Sigmoid colon (tissue), 6 donors: ENCODE measurements at regions not wholly inside any gene's neighbourhood (a gene's known extent, or its start where the extent isn't known, plus 50 kb on each side); places are given as distances from the start of the nearest gene placed in this dataset.

Source experiments
- DNase-seq: peaks from one replicate; pipeline ENCODE4 v3.0.0-alpha.2; 2019
- H3K27ac ChIP-seq, 4 donors: fragments of 200-600 bp; sonication (generic); one replicate each; pipeline ENCODE4 v1.5.1; 2016 to 2019; ENCODE audit warnings: mild to moderate bottlenecking in 1 of 4
- H3K27me3 ChIP-seq, 3 donors: fragments of 200-600 bp; sonication (generic); one replicate each; pipeline ENCODE4 v1.5.1; 2019; ENCODE audit warnings: mild to moderate bottlenecking in 1 of 3
- H3K36me3 ChIP-seq, 4 donors: fragments of 200-600 bp; sonication (generic); one replicate each; pipeline ENCODE4 v1.5.1; 2016 to 2019
- H3K4me1 ChIP-seq, 4 donors: fragments of 200-600 bp; sonication (generic); one replicate each; pipeline ENCODE4 v1.5.1; 2017 to 2019
- H3K4me3 ChIP-seq, 4 donors: fragments of 200-600 bp; sonication (generic); one replicate each; pipeline ENCODE4 v1.5.1; 2017 to 2019; ENCODE audit warnings: mild to moderate bottlenecking in 2 of 4, moderate library complexity in 1 of 4
- H3K9me3 ChIP-seq, 4 donors: fragments of 200-600 bp in 3 of 4; sonication (generic) in 3 of 4; one replicate each; pipeline versions ENCODE4 v1.5.1 to v1.6.1; 2013 to 2019
- EP300 ChIP-seq, 4 donors: sonication (generic); formaldehyde crosslinking; IDR thresholded peaks; one replicate each; pipeline ENCODE4 v1.6.1; 2017; ENCODE audit warnings: antibody characterized with exemption in 4 of 4
- POLR2A ChIP-seq, 2 donors: fragments of 450-650 bp; IDR thresholded peaks; one replicate each; pipeline ENCODE4 v1.6.1; 2016; ENCODE audit warnings: antibody characterized with exemption in 2 of 2, mild to moderate bottlenecking in 2 of 2, moderate library complexity in 2 of 2
- POLR2AphosphoS5 ChIP-seq, 4 donors: sonication (generic); formaldehyde crosslinking; IDR thresholded peaks; one replicate each; pipeline ENCODE4 v1.6.1; 2017; ENCODE audit warnings: antibody characterized with exemption in 4 of 4
- WGBS, 2 donors: extraction: QIAGEN DNeasy Blood & Tissue Kit; methylation state at CpG; one replicate each; pipeline ENCODE4 v1.1.7; 2013; 5-methylcytosine and 5-hydroxymethylcytosine counted together
- intact Hi-C: fragments of 100-400 bp; cut with DNase I; formaldehyde crosslinking; loops from one replicate; pipeline ENCODE4 v1.15.1; 2023
- TF ChIP-seq, protein P1 (sequence below), 4 experiments: fragments of 450-650 bp in 3 of 4; fragments of 200-600 bp in 1 of 4; IDR thresholded peaks; one replicate each; pipeline ENCODE4 v1.5.1; 2016 to 2019; ENCODE audit warnings: antibody characterized with exemption in 4 of 4, mild to moderate bottlenecking in 3 of 4, moderate library complexity in 2 of 4
- donor health status: healthy with polysubstance abuse.
- donor health status: healthy.

GRCh38 chr5:57725658-57726504, 243.3 kb upstream of the ACTBL2 start:
- no peaks in the 10 kb centered on the region for H3K36me3 ChIP-seq
- no peak overlapping the region for H3K4me3 ChIP-seq
- 67 to 80% methylated on average over 7 of the region's 7 CpGs for WGBS, 2 donors
- peaks cover 0 to 5% (median 0%) of the 10 kb centered on the region in 4 donors for H3K9me3 ChIP-seq
- intact Hi-C loops = no loop called here
- H3K27me3 ChIP-seq = no peaks in the 10 kb centered on the region
- no peak for DNase-seq
- no peak overlapping the region for H3K27ac ChIP-seq
- no peaks in the 10 kb centered on the region for H3K4me1 ChIP-seq
- no peak for TF ChIP-seq POLR2A (IDR thresholded peaks at IDR 0.05)
- TF ChIP-seq POLR2AphosphoS5 (IDR thresholded peaks at IDR 0.05) = no peak
- no peak for TF ChIP-seq EP300 (IDR thresholded peaks at IDR 0.05)
- TF ChIP-seq, protein P1, sequence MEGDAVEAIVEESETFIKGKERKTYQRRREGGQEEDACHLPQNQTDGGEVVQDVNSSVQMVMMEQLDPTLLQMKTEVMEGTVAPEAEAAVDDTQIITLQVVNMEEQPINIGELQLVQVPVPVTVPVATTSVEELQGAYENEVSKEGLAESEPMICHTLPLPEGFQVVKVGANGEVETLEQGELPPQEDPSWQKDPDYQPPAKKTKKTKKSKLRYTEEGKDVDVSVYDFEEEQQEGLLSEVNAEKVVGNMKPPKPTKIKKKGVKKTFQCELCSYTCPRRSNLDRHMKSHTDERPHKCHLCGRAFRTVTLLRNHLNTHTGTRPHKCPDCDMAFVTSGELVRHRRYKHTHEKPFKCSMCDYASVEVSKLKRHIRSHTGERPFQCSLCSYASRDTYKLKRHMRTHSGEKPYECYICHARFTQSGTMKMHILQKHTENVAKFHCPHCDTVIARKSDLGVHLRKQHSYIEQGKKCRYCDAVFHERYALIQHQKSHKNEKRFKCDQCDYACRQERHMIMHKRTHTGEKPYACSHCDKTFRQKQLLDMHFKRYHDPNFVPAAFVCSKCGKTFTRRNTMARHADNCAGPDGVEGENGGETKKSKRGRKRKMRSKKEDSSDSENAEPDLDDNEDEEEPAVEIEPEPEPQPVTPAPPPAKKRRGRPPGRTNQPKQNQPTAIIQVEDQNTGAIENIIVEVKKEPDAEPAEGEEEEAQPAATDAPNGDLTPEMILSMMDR (IDR thresholded peaks at IDR 0.05) = no peak

DNA sequence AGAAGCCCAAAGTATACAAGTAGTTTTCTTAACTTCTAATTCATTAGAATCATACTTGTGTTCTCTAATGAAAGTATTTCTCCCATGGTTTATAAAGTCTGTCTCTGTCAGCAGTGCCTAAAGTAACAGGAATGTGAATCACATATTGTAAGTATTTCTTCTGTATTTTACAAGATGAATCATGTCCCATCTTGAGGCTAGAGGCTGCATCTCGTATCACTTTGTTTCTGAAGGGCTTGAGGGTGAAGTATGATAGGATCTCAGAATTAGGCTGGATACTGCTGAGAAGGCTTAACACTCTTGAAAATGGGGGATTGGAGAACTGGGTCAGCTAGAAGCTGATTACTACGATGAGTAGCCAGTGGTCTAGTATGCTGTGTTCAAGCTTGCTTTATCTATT, 242.2 kb upstream of the ACTBL2 start:
- TF ChIP-seq, protein P1 (IDR thresholded peaks at IDR 0.05) = no peak
- TF ChIP-seq POLR2AphosphoS5 (IDR thresholded peaks at IDR 0.05) (no peak), POLR2A (IDR thresholded peaks at IDR 0.05) (no peak)
- Histone ChIP-seq H3K36me3 (no peaks in the 10 kb centered on the region), H3K27ac (no peak overlapping the region), H3K9me3 (peaks cover 0 to 5% (median 0%) of the 10 kb centered on the region in 4 donors), H3K4me3 (no peak overlapping the region), H3K27me3 (no peaks in the 10 kb centered on the region), H3K4me1 (no peaks in the 10 kb centered on the region)
- intact Hi-C loops = no loop called here
- 81% methylated on average over 2 of the region's 2 CpGs for WGBS, 2 donors
- no peak for DNase-seq

DNA sequence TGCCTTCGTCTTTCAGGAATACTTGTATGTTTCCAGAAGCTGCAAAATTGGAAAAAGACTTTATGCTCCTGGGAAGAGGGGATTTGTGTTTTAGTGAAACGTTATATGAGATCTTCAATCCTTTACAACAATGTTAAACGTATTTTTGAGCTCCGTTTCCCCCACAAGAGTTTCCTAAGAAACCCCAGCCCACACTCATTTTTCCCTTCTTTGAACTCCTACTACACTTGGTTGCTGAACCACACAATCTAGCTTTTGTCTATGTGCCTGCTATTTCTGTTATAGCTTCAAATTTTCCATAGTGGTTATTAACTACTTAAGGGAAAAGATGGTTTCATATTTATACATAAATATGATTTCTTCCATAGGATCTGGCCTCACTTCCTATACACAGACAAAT, 238.6 kb upstream of the ACTBL2 start:
- TF ChIP-seq EP300 (IDR thresholded peaks at IDR 0.05) (no peak), POLR2AphosphoS5 (IDR thresholded peaks at IDR 0.05) (no peak), POLR2A (IDR thresholded peaks at IDR 0.05) (no peak)
- TF ChIP-seq, protein P1 (IDR thresholded peaks at IDR 0.05) = no peak
- Histone ChIP-seq H3K4me1 (no peaks in the 10 kb centered on the region), H3K4me3 (no peak overlapping the region), H3K36me3 (no peaks in the 10 kb centered on the region), H3K27me3 (no peaks in the 10 kb centered on the region), H3K27ac (no peak overlapping the region), H3K9me3 (no peaks in the 10 kb centered on the region)
- intact Hi-C loops = no loop called here
- no peak for DNase-seq
- 64 to 77% methylated on average over 4 of the region's 4 CpGs for WGBS, 2 donors

DNA sequence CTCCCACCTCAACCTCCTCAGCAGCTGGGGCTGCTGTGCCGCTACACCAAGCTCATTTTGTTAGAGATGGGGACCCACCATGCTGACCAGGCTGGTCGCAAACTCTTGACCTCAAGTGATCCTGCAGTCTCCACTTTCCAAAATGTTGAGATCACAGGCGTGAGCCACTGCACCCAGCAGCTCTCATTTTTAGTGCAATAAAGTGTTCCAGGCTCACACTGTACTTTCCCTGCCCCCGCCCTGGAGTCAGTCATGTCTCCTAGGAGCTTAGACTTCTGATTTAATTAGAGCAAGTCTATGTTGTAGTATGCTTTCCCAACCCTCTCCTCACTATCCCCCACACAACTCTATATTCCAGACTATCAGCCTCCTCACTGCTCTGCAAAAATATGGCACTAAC, 238.0 kb upstream of the ACTBL2 start:
- TF ChIP-seq POLR2A (IDR thresholded peaks at IDR 0.05) = no peak
- no peak for TF ChIP-seq POLR2AphosphoS5 (IDR thresholded peaks at IDR 0.05)
- TF ChIP-seq EP300 (IDR thresholded peaks at IDR 0.05) = no peak
- TF ChIP-seq, protein P1 (IDR thresholded peaks at IDR 0.05) = no peak
- Histone ChIP-seq H3K27ac (no peak overlapping the region), H3K27me3 (no peaks in the 10 kb centered on the region), H3K9me3 (no peaks in the 10 kb centered on the region), H3K4me3 (no peak overlapping the region), H3K4me1 (no peaks in the 10 kb centered on the region), H3K36me3 (no peaks in the 10 kb centered on the region)
- no peak for DNase-seq
- 80 to 87% methylated on average over 4 of the region's 4 CpGs for WGBS, 2 donors
- intact Hi-C loops = no loop called here
